MM.1S (cell line): ENCODE measurements at regions not wholly inside any gene's neighbourhood (a gene's known extent, or its start where the extent isn't known, plus 50 kb on each side); places are given as distances from the start of the nearest gene placed in this dataset.

Source experiments
- EZH2 ChIP-seq: fragments of 300-600 bp; sonication (generic); optimal IDR thresholded peaks from 2 replicates; pipeline ENCODE3; 2017; ENCODE audit warnings: low read depth, mild to moderate bottlenecking, antibody characterized with exemption, low read length, mixed read lengths
- EZH2phosphoT487 ChIP-seq: fragments of 300-600 bp; sonication (generic); IDR thresholded peaks from 2 replicates; pipeline ENCODE4 v1.6.1; 2018; ENCODE audit warnings: antibody characterized with exemption, low read length
- TF ChIP-seq, protein P1 (sequence below): fragments of 300-600 bp; sonication (generic); IDR thresholded peaks from 2 replicates; pipeline ENCODE4 v1.5.1; 2016; ENCODE audit warnings: antibody characterized with exemption, low read length, mixed read lengths

DNA sequence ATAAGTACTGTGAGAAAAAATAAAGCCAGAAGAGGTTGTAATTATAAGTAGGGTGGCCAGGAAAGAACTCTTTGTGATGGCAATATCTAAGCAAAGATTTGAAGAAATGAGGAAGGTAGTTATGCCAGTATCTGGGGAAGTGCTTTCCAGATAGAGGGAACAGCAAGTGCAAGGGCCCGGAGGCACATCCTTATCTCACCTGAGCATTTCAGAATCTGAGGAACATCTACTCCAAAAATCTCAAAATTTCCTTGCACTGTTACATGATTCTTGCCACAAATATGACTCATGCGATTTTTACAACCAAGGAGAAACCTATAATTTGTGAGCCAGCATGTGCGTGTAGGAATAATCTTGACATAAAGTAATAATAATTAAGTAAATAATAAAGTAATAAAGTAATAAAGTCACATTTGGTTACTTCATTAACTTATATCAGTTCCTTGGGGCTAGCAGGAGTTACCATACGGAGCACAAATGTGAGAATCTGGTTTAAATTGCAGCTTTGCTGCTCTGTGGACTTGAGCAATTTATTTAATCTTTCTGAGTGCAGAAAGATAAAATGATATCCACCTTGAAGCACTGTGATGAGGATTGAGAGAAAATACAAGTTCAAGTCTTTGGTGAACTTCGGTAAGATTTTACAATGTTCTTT lies 105.1 kb upstream of the SLC34A2 start:
- TF ChIP-seq, protein P1, sequence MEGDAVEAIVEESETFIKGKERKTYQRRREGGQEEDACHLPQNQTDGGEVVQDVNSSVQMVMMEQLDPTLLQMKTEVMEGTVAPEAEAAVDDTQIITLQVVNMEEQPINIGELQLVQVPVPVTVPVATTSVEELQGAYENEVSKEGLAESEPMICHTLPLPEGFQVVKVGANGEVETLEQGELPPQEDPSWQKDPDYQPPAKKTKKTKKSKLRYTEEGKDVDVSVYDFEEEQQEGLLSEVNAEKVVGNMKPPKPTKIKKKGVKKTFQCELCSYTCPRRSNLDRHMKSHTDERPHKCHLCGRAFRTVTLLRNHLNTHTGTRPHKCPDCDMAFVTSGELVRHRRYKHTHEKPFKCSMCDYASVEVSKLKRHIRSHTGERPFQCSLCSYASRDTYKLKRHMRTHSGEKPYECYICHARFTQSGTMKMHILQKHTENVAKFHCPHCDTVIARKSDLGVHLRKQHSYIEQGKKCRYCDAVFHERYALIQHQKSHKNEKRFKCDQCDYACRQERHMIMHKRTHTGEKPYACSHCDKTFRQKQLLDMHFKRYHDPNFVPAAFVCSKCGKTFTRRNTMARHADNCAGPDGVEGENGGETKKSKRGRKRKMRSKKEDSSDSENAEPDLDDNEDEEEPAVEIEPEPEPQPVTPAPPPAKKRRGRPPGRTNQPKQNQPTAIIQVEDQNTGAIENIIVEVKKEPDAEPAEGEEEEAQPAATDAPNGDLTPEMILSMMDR: no peak
- TF ChIP-seq EZH2 (no peak), EZH2phosphoT487 (no peak)
